ENCODE measurements at regions not wholly inside any gene's neighbourhood (a gene's known extent, or its start where the extent isn't known, plus 50 kb on each side); places are given as distances from the start of the nearest gene placed in this dataset.

DNA sequence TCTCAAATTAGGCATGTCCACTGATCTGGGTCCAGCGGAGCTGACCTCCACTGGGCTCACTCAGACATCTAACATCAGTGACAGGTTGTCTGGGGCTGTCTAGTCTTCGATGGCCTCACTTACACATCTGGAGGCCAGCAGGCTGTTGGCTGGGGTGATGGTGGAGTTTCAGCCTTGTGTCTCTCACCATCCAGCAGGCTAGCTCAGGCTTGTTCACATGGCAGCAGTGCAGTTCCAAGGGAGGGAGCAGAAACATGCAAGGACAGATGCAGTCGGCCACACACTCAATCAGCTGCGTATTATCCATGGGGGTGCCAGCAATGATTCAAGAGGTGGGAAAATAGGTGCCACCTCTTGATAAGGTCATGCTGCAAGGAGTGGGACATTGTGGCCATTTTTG lies 292.5 kb downstream of the SHQ1 start:
- H3K79me1 ChIP-seq (ENCODE audit: insufficient read depth, low read depth, low read length, poor library complexity, severe bottlenecking): no peaks in the 10 kb centered on the region
- no peak overlapping the region for H3K14ac ChIP-seq (ENCODE audit: insufficient read depth, low read length)
- no CpG with 5 or more reads among the region's 4 CpGs for WGBS (ENCODE audit: extremely low coverage, insufficient read length, low lambda C conversion rate)
- Mint-ChIP-seq H3K27ac (peak overlapping the region in 1 of 3 experiments; percentile 32; a peak in 1 of 7 replicates), H3K4me3 (no peak overlapping the region), H3K4me1 (peaks cover 8 to 9% of the 10 kb centered on the region in 2 experiments), H3K9me3 (peaks cover 0 to 5% of the 10 kb centered on the region in 2 experiments; a peak in 3 of 5 replicates), H3K27me3 (ENCODE audit: low read depth) (peaks cover 6% of the 10 kb centered on the region), H3K36me3 (ENCODE audit: insufficient read depth in 1 of 3, low read depth in 3 of 3) (peaks cover 0 to 4% (median 0%) of the 10 kb centered on the region in 3 experiments; a peak in 3 of 7 replicates)
- no peak for DNase-seq
- no peaks in the 10 kb centered on the region for H3K27me3 ChIP-seq (ENCODE audit: insufficient read depth, low read length)
- no peaks in the 10 kb centered on the region for H4K20me1 ChIP-seq (ENCODE audit: control insufficient read depth, insufficient read depth, insufficient read length)
- H2AK5ac ChIP-seq (ENCODE audit: insufficient read length, low read length): no peak overlapping the region
- no peak overlapping the region for H3K18ac ChIP-seq (ENCODE audit: insufficient read length, low read depth, low read length)
- no peaks in the 10 kb centered on the region for H3K4me1 ChIP-seq (ENCODE audit: insufficient read depth, low read length)
- no peak overlapping the region for H3K4me2 ChIP-seq (ENCODE audit: insufficient read depth, insufficient read length, low read length)
- H2BK12ac ChIP-seq (ENCODE audit: insufficient read length, low read depth, low read length): no peak overlapping the region
- H4K91ac ChIP-seq (ENCODE audit: insufficient read length, low read depth, low read length): no peak overlapping the region
- no peak overlapping the region for H3K27ac ChIP-seq (ENCODE audit: insufficient read length, low read depth, low read length)
- no peak overlapping the region for H2BK5ac ChIP-seq (ENCODE audit: insufficient read length, low read length)
- H4K5ac ChIP-seq (ENCODE audit: insufficient read length, low read depth, low read length): no peak overlapping the region
- no peak overlapping the region for H3K23ac ChIP-seq (ENCODE audit: insufficient read length, low read depth, low read length)
- H2BK20ac ChIP-seq (ENCODE audit: low read depth, low read length, poor library complexity, severe bottlenecking): no peak overlapping the region
- no peak overlapping the region for H4K8ac ChIP-seq (replicated peaks; ENCODE audit: insufficient read length, low read depth, low read length)
- H3K79me2 ChIP-seq (ENCODE audit: insufficient read depth, low read length): no peaks in the 10 kb centered on the region
- no peaks in the 10 kb centered on the region for H3K9me3 ChIP-seq (ENCODE audit: control insufficient read depth, low read depth, low read length)
- TF ChIP-seq, protein P1, sequence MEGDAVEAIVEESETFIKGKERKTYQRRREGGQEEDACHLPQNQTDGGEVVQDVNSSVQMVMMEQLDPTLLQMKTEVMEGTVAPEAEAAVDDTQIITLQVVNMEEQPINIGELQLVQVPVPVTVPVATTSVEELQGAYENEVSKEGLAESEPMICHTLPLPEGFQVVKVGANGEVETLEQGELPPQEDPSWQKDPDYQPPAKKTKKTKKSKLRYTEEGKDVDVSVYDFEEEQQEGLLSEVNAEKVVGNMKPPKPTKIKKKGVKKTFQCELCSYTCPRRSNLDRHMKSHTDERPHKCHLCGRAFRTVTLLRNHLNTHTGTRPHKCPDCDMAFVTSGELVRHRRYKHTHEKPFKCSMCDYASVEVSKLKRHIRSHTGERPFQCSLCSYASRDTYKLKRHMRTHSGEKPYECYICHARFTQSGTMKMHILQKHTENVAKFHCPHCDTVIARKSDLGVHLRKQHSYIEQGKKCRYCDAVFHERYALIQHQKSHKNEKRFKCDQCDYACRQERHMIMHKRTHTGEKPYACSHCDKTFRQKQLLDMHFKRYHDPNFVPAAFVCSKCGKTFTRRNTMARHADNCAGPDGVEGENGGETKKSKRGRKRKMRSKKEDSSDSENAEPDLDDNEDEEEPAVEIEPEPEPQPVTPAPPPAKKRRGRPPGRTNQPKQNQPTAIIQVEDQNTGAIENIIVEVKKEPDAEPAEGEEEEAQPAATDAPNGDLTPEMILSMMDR (conservative IDR thresholded peaks at IDR 0.05): no peak
- H3K4ac ChIP-seq (ENCODE audit: low read depth, low read length): no peak overlapping the region
- no peak overlapping the region for H2BK120ac ChIP-seq (ENCODE audit: low read depth, low read length, poor library complexity, severe bottlenecking)
- no peak overlapping the region for H3K9ac ChIP-seq (ENCODE audit: extremely low read depth, insufficient read length, low read length)
- H3K23me2 ChIP-seq (ENCODE audit: insufficient read length, low read depth, low read length, poor library complexity, severe bottlenecking): no peaks in the 10 kb centered on the region
- no peak overlapping the region for H3T11ph ChIP-seq (ENCODE audit: low read length)
- H2BK15ac ChIP-seq (ENCODE audit: low read depth, low read length): no peak overlapping the region
- H3K56ac ChIP-seq (ENCODE audit: insufficient read length, low read depth, low read length): no peak overlapping the region
- no peak overlapping the region for H2AFZ ChIP-seq (ENCODE audit: low read length)

Data from H9 (cell line).